ENCODE measurements at regions not wholly inside any gene's neighbourhood (a gene's known extent, or its start where the extent isn't known, plus 50 kb on each side); places are given as distances from the start of the nearest gene placed in this dataset.

- no peak for TF ChIP-seq CTCF (IDR thresholded peaks at IDR 0.05)
- no peak for TF ChIP-seq ZFX (IDR thresholded peaks at IDR 0.05; ENCODE audit: borderline replicate concordance)
These were observed 793.8 kb downstream of the PLA2G4A start for GRCh38 chr1:187622545-187622944.

Data from 22Rv1 (cell line).